ENCODE measurements at regions not wholly inside any gene's neighbourhood (a gene's known extent, or its start where the extent isn't known, plus 50 kb on each side); places are given as distances from the start of the nearest gene placed in this dataset.

- H3K27me3 Mint-ChIP-seq (ENCODE audit: low read depth): peaks cover 14% of the 10 kb centered on the region
- CTCF ChIA-PET: interaction anchor here (0.6 kb wide), 1 partner anchor 400 kb away, joined by 5 read pairs; no protein-coding TSS in a partner anchor
- intact Hi-C loops (cut with micrococcal nuclease): no loop called here
- no peak for DNase-seq
- no peaks in the 10 kb centered on the region for H3K36me3 Mint-ChIP-seq (ENCODE audit: low read depth)
- no peak overlapping the region for H3K27ac Mint-ChIP-seq
- no peak overlapping the region for H3K4me3 Mint-ChIP-seq
- H3K9me3 Mint-ChIP-seq: peaks cover 2% of the 10 kb centered on the region
- no peaks in the 10 kb centered on the region for H3K4me1 Mint-ChIP-seq (ENCODE audit: low read depth)
Measured at GRCh38 chr13:97520061-97520460, 86.1 kb downstream of the RAP2A start.

GRCh38 chr13:97520866-97521265, 86.9 kb downstream of the RAP2A start:
- Mint-ChIP-seq H3K27me3 (ENCODE audit: low read depth) (peaks cover 14% of the 10 kb centered on the region), H3K36me3 (ENCODE audit: low read depth) (no peaks in the 10 kb centered on the region), H3K9me3 (peaks cover 2% of the 10 kb centered on the region), H3K4me3 (no peak overlapping the region), H3K4me1 (ENCODE audit: low read depth) (no peaks in the 10 kb centered on the region), H3K27ac (no peak overlapping the region)
- no peak for DNase-seq
- CTCF ChIA-PET: no interaction called here
- intact Hi-C loops (cut with micrococcal nuclease): no loop called here

GRCh38 chr13:97521726-97522125, 87.8 kb downstream of the RAP2A start:
- no peak overlapping the region for H3K27ac Mint-ChIP-seq
- no peak for DNase-seq
- intact Hi-C loops (cut with micrococcal nuclease): no loop called here
- no peaks in the 10 kb centered on the region for H3K36me3 Mint-ChIP-seq (ENCODE audit: low read depth)
- peaks cover 16% of the 10 kb centered on the region for H3K27me3 Mint-ChIP-seq (ENCODE audit: low read depth)
- no peaks in the 10 kb centered on the region for H3K4me1 Mint-ChIP-seq (ENCODE audit: low read depth)
- H3K9me3 Mint-ChIP-seq: peaks cover 2% of the 10 kb centered on the region
- H3K4me3 Mint-ChIP-seq: no peak overlapping the region
- CTCF ChIA-PET: no interaction called here

- Mint-ChIP-seq H3K4me3 (no peak overlapping the region), H3K36me3 (ENCODE audit: low read depth) (no peaks in the 10 kb centered on the region), H3K27me3 (ENCODE audit: low read depth) (peaks cover 16% of the 10 kb centered on the region), H3K27ac (no peak overlapping the region), H3K4me1 (ENCODE audit: low read depth) (no peaks in the 10 kb centered on the region), H3K9me3 (peaks cover 2% of the 10 kb centered on the region)
- CTCF ChIA-PET: no interaction called here
- no peak for DNase-seq
- intact Hi-C loops (cut with micrococcal nuclease): no loop called here
Measured at GRCh38 chr13:97522243-97522642, 88.3 kb downstream of the RAP2A start.

- Mint-ChIP-seq H3K27ac (no peak overlapping the region), H3K4me3 (no peak overlapping the region)
Measured at GRCh38 chr13:97526556-97526955, 92.6 kb downstream of the RAP2A start.

GRCh38 chr13:97528518-97528917, 94.5 kb downstream of the RAP2A start:
- CTCF ChIA-PET: no interaction called here
- Mint-ChIP-seq H3K9me3 (no peaks in the 10 kb centered on the region), H3K36me3 (ENCODE audit: low read depth) (no peaks in the 10 kb centered on the region), H3K27ac (no peak overlapping the region), H3K4me1 (ENCODE audit: low read depth) (no peaks in the 10 kb centered on the region), H3K27me3 (ENCODE audit: low read depth) (peaks cover 7% of the 10 kb centered on the region), H3K4me3 (no peak overlapping the region)
- DNase-seq: no peak
- intact Hi-C loops (cut with micrococcal nuclease): no loop called here

More at GRCh38 chr13:97526556-97526955, 92.6 kb downstream of the RAP2A start:
- Mint-ChIP-seq H3K4me1 (ENCODE audit: low read depth) (no peaks in the 10 kb centered on the region), H3K36me3 (ENCODE audit: low read depth) (no peaks in the 10 kb centered on the region), H3K27me3 (ENCODE audit: low read depth) (peaks cover 14% of the 10 kb centered on the region), H3K9me3 (no peaks in the 10 kb centered on the region)
- intact Hi-C loops (cut with micrococcal nuclease): no loop called here
- CTCF ChIA-PET: interaction anchor here (0.9 kb wide), 1 partner anchor 509 kb away, joined by 3 read pairs; no protein-coding TSS in a partner anchor
- no peak for DNase-seq

GRCh38 chr13:97534540-97534939, 100.6 kb downstream of the RAP2A start:
- H3K36me3 Mint-ChIP-seq (ENCODE audit: low read depth): no peaks in the 10 kb centered on the region
- no peak overlapping the region for H3K27ac Mint-ChIP-seq
- CTCF ChIA-PET: no interaction called here
- intact Hi-C loops (cut with micrococcal nuclease): no loop called here
- H3K4me1 Mint-ChIP-seq (ENCODE audit: low read depth): no peaks in the 10 kb centered on the region
- H3K27me3 Mint-ChIP-seq (ENCODE audit: low read depth): peaks cover 6% of the 10 kb centered on the region
- DNase-seq: no peak
- H3K4me3 Mint-ChIP-seq: no peak overlapping the region
- no peaks in the 10 kb centered on the region for H3K9me3 Mint-ChIP-seq

- Mint-ChIP-seq H3K27ac (no peak overlapping the region), H3K9me3 (no peaks in the 10 kb centered on the region), H3K4me1 (ENCODE audit: low read depth) (peaks cover 4% of the 10 kb centered on the region), H3K27me3 (ENCODE audit: low read depth) (no peaks in the 10 kb centered on the region), H3K36me3 (ENCODE audit: low read depth) (no peaks in the 10 kb centered on the region), H3K4me3 (no peak overlapping the region)
- DNase-seq: no peak
- CTCF ChIA-PET: no interaction called here
- intact Hi-C loops (cut with micrococcal nuclease): loop anchor here (5.0 kb wide), 1 partner anchor 408 kb away; no protein-coding TSS in a partner anchor
Measured at GRCh38 chr13:97535614-97536013, 101.6 kb downstream of the RAP2A start.

GRCh38 chr13:97537110-97537509, 103.1 kb downstream of the RAP2A start:
- H3K27me3 Mint-ChIP-seq (ENCODE audit: low read depth): no peaks in the 10 kb centered on the region
- DNase-seq: no peak
- H3K4me3 Mint-ChIP-seq: no peak overlapping the region
- no peak overlapping the region for H3K27ac Mint-ChIP-seq
- intact Hi-C loops (cut with micrococcal nuclease): loop anchor here (5.0 kb wide), 1 partner anchor 410 kb away; no protein-coding TSS in a partner anchor
- CTCF ChIA-PET: no interaction called here
- H3K36me3 Mint-ChIP-seq (ENCODE audit: low read depth): no peaks in the 10 kb centered on the region
- H3K4me1 Mint-ChIP-seq (ENCODE audit: low read depth): peaks cover 4% of the 10 kb centered on the region
- no peaks in the 10 kb centered on the region for H3K9me3 Mint-ChIP-seq

- intact Hi-C loops (cut with micrococcal nuclease): loop anchor here (5.0 kb wide), 1 partner anchor 411 kb away; no protein-coding TSS in a partner anchor
- CTCF ChIA-PET: no interaction called here
- no peak for DNase-seq
- no peak overlapping the region for H3K27ac Mint-ChIP-seq
- no peaks in the 10 kb centered on the region for H3K9me3 Mint-ChIP-seq
- no peaks in the 10 kb centered on the region for H3K36me3 Mint-ChIP-seq (ENCODE audit: low read depth)
- no peak overlapping the region for H3K4me3 Mint-ChIP-seq
- H3K27me3 Mint-ChIP-seq (ENCODE audit: low read depth): peaks cover 2% of the 10 kb centered on the region
- H3K4me1 Mint-ChIP-seq (ENCODE audit: low read depth): peaks cover 4% of the 10 kb centered on the region
Measured at GRCh38 chr13:97538203-97538602, 104.2 kb downstream of the RAP2A start.

GRCh38 chr13:97539651-97540610, 106.0 kb downstream of the RAP2A start:
- Mint-ChIP-seq H3K9me3 (no peaks in the 10 kb centered on the region), H3K27ac (no peak overlapping the region), H3K36me3 (ENCODE audit: low read depth) (no peaks in the 10 kb centered on the region), H3K27me3 (ENCODE audit: low read depth) (peaks cover 4% of the 10 kb centered on the region), H3K4me1 (ENCODE audit: low read depth) (peaks cover 4% of the 10 kb centered on the region), H3K4me3 (no peak overlapping the region)
- DNase-seq: no peak
- CTCF ChIA-PET: no interaction called here
- intact Hi-C loops (cut with micrococcal nuclease): loop anchor here (1.0 to 10.0 kb wide), 3 partner anchors 107 to 413 kb away; partner anchors contain the start of gene MBNL2

- no peaks in the 10 kb centered on the region for H3K9me3 Mint-ChIP-seq
- H3K36me3 Mint-ChIP-seq (ENCODE audit: low read depth): no peaks in the 10 kb centered on the region
- no peak overlapping the region for H3K27ac Mint-ChIP-seq
- intact Hi-C loops (cut with micrococcal nuclease): loop anchor here (10.0 kb wide), 1 partner anchor 316 kb away; the partner anchor contains the start of gene MBNL2
- CTCF ChIA-PET: no interaction called here
- H3K27me3 Mint-ChIP-seq (ENCODE audit: low read depth): peaks cover 4% of the 10 kb centered on the region
- DNase-seq: no peak
- peaks cover 4% of the 10 kb centered on the region for H3K4me1 Mint-ChIP-seq (ENCODE audit: low read depth)
- H3K4me3 Mint-ChIP-seq: no peak overlapping the region
Measured at GRCh38 chr13:97540696-97541095, 106.7 kb downstream of the RAP2A start.
